ENCODE measurements at regions not wholly inside any gene's neighbourhood (a gene's known extent, or its start where the extent isn't known, plus 50 kb on each side); places are given as distances from the start of the nearest gene placed in this dataset.

DNA sequence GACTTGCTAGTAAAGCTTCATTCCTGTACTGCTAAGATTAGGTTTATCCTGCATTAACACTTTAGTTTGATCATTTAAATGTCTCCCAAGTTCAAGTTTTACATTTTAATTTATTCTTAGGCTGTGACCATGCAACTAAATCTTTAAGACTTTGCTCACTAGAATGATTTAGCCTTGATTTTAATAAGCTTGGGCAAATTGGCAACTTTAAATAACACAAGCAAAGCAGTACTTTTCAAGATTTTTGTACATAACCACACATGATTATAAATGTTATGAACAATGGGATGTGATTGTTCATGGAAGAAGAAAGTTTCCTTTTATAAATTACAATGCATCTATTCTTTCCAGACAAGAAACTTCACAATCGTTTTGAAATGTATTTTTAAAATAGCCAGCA lies 948.0 kb upstream of the EPHA7 start:
- no peak for DNase-seq

DNA sequence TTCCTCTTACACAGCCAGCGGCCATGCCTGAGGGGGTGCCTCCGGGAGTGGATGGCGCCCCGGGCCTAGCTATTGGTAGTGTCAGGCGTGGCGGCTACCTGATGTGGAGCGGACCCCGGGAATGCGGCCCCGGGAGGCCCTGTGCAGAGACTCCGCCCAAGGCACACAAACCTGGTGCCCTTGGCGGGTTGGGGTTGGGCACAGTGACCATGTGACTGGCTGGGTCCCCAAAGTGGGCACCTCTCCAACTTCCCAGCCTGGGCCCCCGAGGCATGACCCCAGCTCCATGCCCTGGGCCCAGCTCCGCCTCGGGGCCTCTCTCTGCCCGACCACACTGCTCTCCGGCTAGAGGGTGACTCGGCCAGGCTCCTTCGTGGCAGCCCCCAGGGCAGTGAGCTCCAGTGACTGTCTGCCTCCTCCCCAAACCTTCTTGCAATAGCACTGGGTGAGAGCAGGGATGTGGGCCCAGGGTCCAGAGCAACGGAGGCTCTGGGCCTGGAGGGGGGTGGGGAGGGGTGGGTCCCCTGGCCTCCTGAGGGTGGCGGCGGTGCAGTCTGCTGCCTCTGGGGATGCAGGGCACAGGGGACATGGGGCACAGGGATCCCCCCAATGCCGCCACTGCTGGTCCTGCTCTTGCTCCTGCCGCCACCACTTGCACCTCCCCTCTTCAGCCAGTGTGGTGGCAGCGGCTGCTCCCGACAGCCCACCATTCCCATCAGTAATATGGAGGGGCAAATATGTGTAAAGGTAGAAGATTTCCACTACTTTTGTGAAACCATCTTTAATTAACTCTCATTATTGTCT lies 942.9 kb upstream of the EPHA7 start:
- DNase-seq = no peak

- no peak for DNase-seq
These were observed 942.1 kb upstream of the EPHA7 start for GRCh38 chr6:94361304-94362060.

DNA sequence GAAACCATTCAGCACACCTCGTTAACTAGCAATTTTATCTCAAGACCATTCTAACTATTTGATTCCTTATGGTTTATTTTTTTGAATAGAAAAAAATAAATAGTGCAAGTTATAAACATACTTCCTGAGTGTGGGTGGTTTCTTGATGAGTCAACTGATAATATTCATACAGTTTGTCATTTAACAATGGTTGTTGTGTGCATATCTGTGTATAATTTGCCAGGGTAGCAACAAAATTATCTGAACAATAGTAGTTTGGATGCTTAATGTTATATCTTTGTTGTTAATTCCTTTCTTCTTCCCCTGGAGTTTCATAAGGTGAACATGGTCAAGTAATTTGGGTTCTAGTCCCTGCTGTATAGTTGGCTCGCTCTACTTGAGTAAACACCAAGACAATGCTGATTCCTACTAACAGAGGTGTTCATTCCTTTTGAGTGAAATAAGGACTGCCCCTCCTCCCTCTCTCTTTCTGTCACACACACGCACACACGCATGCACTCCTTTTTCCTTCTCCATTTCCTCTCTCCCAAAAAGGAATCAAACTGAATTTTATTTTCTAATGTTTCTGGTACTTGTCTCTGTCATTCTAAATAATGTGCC lies 938.1 kb upstream of the EPHA7 start:
- DNase-seq = no peak

GRCh38 chr6:94350833-94351232 lies 931.5 kb upstream of the EPHA7 start:
- DNase-seq = no peak

DNA sequence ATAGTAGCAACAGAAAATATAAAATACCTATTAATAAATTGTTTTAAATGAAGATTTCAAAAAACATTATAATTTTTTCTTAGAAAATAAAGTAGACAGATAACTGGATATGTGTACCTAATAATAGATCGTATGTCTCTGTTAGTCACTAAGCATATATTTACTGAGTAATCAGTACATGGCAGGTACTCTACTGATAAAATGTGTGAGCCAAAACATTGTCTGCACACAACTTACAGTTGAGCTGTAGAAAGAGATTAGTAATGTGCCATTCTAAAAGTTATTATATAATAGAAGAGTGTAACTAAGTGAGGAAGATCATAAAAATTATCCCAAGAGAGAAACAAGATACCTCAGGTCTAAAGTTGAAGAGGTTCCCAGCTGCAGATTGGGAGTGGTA lies 929.9 kb upstream of the EPHA7 start:
- no peak for DNase-seq

GRCh38 chr6:94344866-94345265 lies 925.5 kb upstream of the EPHA7 start:
- DNase-seq = no peak

DNA sequence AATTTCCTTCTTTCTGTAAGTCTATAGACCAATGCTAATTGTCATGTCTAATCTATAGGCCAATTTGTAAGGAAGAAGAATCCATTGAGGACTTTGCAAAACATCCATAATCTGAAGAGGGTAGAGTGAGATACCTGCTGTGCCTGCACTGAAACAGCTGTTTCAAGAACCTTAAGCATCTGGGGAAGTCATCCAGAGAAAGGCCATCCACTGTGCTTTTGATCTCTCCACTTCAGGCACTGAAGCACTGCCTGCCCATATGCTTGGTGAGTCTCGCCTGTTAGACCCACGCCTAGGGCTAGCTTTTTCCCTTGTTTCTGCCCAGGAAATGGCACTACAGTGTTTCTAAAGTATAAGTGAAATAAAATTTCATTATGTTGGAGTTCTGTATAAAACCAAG lies 921.8 kb upstream of the EPHA7 start:
- peak; percentile 27 for DNase-seq

DNA sequence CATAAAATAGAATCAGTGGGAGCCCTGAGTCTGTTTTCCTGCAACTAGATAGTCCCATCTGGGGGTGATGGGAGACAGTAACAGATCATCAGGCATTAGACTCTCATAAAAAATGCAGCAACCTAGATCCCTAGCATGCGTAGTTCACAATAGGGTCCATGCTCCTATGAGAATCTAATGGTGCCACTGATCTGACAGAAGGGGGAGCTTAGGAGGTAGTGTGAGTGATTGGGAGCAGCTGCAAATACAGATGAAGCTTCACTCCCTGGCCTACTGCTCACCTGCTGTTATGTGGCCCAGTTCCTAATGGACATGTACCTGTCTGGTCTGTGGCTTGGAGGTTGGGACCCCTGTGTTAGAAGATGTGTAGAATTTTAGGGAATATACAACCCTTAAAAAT lies 904.5 kb upstream of the EPHA7 start:
- no peak for DNase-seq

DNA sequence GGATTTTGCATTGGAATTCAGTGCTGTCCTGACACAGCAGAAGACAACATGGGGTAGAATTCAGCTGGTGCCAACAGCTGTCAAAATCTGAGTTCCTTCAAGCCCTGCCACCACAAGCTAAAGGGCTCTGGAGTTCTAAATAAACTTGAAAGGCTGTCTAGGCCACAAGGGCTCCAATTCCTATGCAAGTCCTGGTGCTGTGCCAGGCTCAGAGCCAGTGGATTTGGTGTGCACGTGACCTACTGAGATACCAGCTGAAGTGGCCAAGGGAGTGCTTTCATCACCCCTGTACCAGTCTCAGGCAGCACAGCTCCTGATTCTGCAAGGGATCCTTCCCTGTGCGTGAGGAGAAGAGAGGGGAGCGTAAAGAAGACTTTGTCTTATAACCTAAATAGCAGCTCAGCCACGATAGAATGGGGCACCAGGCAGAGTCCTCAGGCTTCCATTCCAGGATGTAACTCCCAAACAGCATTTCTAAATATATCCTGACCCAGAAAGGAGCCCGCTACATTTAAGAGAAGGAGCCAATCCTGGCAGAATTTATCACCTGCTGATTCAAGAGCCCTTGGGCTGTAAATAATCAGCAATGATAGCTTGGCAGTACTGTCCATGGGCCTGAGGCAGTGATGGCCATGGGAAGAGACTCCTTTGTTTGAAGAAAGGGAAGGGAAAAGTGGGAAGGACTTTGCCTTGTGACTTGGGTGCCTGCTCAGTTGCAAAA lies 881.2 kb upstream of the EPHA7 start:
- no peak for DNase-seq

DNA sequence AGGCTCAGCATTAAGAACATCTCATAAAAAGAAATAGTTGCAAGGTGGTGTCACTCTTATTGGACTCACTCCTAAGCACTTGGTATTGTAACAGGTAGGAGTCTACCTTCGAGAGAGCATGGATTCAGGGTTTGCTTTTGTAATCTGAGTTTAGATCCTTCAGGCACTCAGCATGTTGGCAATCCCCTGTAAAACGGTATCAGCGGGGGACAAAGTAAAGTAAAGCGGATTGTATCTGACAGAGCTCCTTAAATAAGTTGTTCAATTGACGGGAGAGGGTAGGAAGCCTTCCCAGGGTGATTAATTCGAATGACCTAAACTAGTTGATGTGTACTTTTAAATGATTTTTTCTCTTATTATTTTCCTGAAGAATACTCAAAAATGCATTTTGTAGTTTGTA lies 869.8 kb upstream of the EPHA7 start:
- DNase-seq = no peak

DNA sequence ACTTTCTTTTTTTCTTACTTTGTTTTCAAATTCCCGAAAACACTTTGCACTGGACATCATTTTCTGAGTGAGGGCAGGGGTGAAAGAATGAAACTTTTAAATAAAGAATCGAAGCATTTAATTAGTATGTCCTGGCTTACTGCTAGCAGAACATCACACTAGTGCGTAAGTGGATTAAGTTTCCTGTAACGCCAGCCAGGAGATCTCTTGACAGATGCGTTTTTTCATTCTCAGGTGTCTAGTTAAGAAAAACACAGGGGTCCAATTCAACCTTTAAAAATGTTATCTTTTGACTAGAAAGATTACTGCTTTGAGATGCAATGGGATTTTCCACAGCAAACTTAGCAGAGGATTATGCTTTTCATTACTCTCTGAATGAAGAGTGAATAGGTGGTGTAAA lies 858.8 kb upstream of the EPHA7 start:
- no peak for DNase-seq

DNA sequence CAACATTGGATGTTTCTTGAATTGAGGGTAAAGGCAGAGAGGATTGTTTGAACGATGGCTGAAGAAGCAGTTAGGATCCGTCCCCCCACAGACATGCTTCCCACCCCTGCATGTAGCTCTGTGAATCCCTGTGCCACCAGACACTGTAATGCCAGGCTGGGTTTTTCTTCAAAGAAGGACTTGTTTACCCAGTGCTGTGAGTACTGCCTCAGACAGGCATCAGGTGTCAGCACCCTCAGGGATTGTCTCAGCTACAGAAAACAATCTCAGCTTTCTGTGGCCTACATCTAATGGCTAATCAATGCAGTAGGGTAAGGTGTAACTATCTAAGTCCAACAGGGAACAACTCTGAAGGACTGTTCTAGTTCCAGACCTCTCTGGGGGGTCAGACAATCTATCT lies 853.0 kb upstream of the EPHA7 start:
- DNase-seq = peak; percentile 8

- DNase-seq = no peak
These were observed 851.0 kb upstream of the EPHA7 start for GRCh38 chr6:94270091-94270948.

- no peak for DNase-seq
These were observed 849.9 kb upstream of the EPHA7 start for GRCh38 chr6:94269256-94269655.

- no peak for DNase-seq
These were observed 841.4 kb upstream of the EPHA7 start for GRCh38 chr6:94260765-94261164.

DNA sequence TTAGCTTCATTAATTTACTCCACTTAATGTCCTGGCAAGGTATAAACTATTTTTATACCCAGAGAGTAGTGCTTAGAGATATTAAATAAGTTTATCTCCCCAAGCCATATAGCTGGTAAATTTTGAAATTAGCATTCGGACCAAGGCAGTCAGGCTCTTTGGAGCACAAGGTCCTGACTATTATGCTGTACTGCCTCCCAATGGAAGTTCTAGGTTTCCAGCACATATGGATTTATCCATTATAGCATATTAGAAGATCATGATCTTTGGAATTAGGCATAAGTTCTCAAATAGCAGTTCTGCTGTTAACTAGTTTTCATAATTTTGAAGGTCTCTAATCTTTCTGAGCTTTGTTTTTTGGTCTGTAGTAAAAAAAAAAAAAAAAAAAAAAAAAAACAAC lies 835.3 kb upstream of the EPHA7 start:
- no peak for DNase-seq

GRCh38 chr6:94251878-94252277 lies 832.5 kb upstream of the EPHA7 start:
- DNase-seq = no peak

DNA sequence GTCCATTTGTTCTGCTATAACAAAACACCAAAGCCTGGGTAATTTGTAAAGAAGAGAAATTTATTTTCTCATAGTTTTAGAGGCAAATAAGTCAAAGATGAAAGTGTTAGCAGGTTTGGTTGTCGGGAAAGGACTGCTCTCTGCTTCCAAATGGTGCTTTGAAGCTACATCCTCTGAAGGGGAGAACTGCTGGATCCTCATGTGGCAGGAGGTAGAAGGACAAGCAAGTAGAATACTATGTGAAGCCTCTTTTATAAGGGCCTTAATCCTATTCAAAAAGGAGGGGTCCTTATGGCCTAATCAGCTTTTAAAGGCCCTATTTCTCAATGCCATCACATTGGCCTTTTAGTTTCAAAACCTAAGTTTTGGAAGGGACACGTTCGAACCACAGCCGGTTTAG lies 826.0 kb upstream of the EPHA7 start:
- DNase-seq = no peak

DNA sequence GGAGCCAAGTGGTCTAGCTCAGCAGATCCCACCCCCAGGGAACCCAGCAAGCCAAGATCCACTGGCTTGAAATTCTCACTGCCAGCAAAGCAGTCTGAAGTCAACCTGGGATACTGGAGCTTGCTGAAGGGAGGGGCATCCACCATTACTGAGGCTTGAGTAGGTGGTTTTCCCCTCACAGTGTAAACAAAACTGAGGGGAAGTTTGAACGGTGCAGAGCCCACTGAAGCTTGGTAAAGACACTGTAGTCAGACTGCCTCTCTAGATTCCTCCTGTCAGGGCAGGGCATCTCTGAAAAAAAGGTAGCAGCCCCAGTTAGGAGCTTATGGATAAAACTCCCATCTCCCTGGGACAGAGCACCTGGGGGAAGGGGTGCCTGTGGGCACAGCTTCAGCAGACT lies 819.5 kb upstream of the EPHA7 start:
- no peak for DNase-seq

- no peak for DNase-seq
These were observed 808.4 kb upstream of the EPHA7 start for GRCh38 chr6:94227741-94228140.

DNA sequence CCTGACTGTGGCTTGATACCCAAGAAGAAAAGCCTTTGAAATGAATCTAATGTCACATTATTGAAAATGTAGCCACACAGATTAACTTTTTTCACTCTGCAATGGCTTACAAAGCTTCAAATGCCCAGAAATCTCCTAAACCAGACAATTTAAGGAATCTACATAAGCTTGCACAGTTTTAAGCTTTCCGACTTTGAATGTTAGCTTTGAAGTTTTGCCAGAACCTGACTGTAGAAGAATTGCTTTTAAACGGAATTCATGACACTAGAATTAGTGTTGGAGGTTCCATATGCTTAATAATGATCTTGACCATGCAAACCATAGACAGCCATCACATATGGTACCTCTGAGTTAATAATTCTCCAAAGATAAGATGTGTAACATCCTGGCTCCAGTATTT lies 798.5 kb upstream of the EPHA7 start:
- DNase-seq = no peak

DNA sequence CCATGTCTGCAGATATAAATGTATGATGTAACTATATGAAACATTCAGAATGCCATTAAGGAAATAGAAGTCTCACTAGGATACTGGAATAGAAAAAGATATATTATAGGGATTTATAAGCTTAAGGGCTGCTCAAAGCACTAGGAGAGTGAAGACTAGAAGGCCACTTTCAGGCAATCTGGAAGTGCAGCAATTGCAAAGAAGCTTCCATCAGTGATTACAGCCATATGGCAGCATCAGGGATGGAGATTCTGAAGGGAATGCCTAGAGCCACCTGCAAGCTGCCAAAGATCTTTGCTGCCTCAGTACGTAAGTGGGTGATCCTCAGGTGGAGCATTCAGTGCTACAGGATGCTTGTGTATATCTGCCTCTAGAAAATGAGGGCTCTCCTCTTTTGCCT lies 796.2 kb upstream of the EPHA7 start:
- DNase-seq = no peak
